D721Med (cell line): ENCODE measurements at regions not wholly inside any gene's neighbourhood (a gene's known extent, or its start where the extent isn't known, plus 50 kb on each side); places are given as distances from the start of the nearest gene placed in this dataset.

ENCODE experiments used
- DNase-seq: peaks from one replicate; pipeline ENCODE4 v3.0.0; 2011; ENCODE audit warnings: low spot score; ENCODE audit not compliant: insufficient read length
- FAIRE-seq: peaks from 2 replicates; lab custom pipeline; 2011; peaks lifted over from hg19 to GRCh38; lab: Jason Lieb, UNC
- CTCF ChIP-seq: IDR thresholded peaks from 2 replicates; pipeline ENCODE4 v1.5.1; 2012; ENCODE audit warnings: mild to moderate bottlenecking, control low read depth; ENCODE audit not compliant: insufficient read depth; ENCODE audit errors: missing control alignments

GRCh38 chr13:53214433-53214832 is 185.8 kb downstream of the OLFM4 start:
- DNase-seq (no peak), FAIRE-seq (no peak)
- no peak for TF ChIP-seq CTCF

GRCh38 chr13:53215563-53215962 is 186.9 kb downstream of the OLFM4 start:
- TF ChIP-seq CTCF: no peak
- DNase-seq (no peak), FAIRE-seq (no peak)

- no peak for DNase-seq
- no peak for FAIRE-seq
- TF ChIP-seq CTCF: no peak
Measured at GRCh38 chr13:53216773-53217172, 188.2 kb downstream of the OLFM4 start.

- FAIRE-seq (peak; percentile 73), DNase-seq (no peak)
- TF ChIP-seq CTCF: no peak
Measured at GRCh38 chr13:53217194-53217593, 188.6 kb downstream of the OLFM4 start.

GRCh38 chr13:53220038-53220437 is 191.4 kb downstream of the OLFM4 start:
- DNase-seq: no peak
- no peak for FAIRE-seq
- no peak for TF ChIP-seq CTCF

GRCh38 chr13:53237696-53238095 is 209.1 kb downstream of the OLFM4 start:
- DNase-seq: peak; percentile 29
- FAIRE-seq: peak; percentile 63
- TF ChIP-seq CTCF: no peak

GRCh38 chr13:53238261-53238660 is 209.6 kb downstream of the OLFM4 start:
- DNase-seq (no peak), FAIRE-seq (no peak)
- TF ChIP-seq CTCF: no peak
